ENCODE measurements at regions not wholly inside any gene's neighbourhood (a gene's known extent, or its start where the extent isn't known, plus 50 kb on each side); places are given as distances from the start of the nearest gene placed in this dataset.

- no peak for DNase-seq (ENCODE audit: low read depth in 2 of 3, low spot score in 2 of 3)
Measured at GRCh38 chr6:165091121-165091785, 218.2 kb downstream of the C6orf118 start.

DNA sequence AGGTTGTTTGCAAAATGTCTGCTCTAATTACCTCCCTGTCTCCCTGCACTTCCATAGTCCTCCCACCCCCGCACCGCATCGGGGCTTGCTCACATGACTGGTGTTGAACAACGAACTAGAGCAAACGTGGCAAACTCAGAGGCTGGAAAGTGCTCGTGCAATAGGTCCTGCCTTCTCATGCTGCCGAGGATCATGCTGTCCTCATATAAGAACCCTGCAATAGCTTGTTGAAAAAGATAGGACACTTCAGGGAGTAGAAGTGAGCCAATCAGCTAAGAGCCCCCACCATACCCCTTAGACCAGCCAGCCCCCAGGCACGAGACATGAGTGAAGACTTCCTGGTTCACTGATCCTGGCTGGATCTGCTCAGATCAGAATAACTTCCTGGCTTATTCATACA lies 219.2 kb downstream of the C6orf118 start:
- no peak for DNase-seq (ENCODE audit: low read depth in 2 of 3, low spot score in 2 of 3)

DNA sequence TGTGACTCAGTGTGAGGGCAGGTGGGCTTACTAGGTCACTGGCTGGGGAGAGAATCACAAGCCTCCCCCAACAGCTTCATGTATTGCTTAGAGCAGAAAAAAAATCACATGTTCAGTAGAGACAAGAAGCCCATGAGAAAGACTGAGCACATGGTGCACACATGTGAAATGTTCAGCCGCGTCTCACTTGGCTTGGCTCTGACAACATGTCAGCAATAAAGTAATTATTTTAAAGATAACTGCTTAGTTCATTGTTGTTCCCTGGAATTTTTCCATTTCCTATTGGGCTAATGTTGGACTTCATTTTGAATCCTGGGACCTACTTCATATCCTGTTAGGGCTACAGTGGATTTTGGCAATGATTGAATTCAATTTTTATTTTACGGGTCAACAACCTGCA lies 222.6 kb downstream of the C6orf118 start:
- no peak for DNase-seq (ENCODE audit: low read depth in 2 of 3, low spot score in 2 of 3)

DNA sequence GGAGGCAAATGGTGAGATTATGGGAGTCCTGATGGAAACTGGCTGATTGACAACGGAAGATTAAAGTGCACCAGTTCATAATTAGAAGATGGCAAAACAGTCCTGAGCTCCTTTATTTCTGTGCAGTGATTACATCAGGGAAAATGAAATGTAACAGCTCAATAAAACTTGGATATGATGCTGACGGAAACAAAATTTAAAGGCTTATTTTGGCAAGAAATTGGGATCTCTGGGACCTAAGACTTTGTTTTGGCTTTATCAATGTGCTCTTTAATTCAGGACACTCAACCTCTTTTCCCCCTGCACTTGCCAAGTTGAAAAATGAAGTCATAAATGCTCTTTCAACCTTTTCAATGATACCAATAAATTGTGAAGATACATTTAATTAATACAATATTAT lies 226.8 kb downstream of the C6orf118 start:
- DNase-seq (ENCODE audit: low read depth in 2 of 3, low spot score in 2 of 3): no peak

GRCh38 chr6:165081944-165082532 lies 227.4 kb downstream of the C6orf118 start:
- no peak for DNase-seq (ENCODE audit: low read depth in 2 of 3, low spot score in 2 of 3)

DNA sequence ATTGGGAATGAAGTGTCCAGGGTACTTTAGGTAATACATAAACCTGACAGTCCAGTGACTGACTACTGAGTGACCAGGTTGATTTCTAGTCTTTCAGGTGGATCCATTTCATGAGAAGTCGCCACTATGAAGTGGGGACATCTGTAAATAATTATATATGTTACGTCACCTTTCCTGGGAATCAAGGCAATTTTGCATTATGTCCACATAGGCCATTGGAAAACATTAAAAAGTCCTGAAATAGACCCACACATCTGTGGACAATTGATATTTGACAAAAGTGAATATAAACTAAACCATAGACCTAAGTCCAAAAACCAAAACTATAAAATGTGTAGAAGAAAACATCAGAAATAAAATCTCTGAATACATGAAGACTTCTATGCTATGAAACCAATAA lies 231.5 kb downstream of the C6orf118 start:
- DNase-seq (ENCODE audit: low read depth in 2 of 3, low spot score in 2 of 3): no peak

- DNase-seq (ENCODE audit: low read depth in 2 of 3, low spot score in 2 of 3): no peak
Measured at GRCh38 chr6:165071906-165072305, 237.5 kb downstream of the C6orf118 start.

- no peak for DNase-seq (ENCODE audit: low read depth in 2 of 3, low spot score in 2 of 3)
Measured at GRCh38 chr6:165060720-165061119, 248.7 kb downstream of the C6orf118 start.

GRCh38 chr6:165059032-165059431 lies 250.4 kb downstream of the C6orf118 start:
- no peak for DNase-seq (ENCODE audit: low read depth in 2 of 3, low spot score in 2 of 3)

GRCh38 chr6:165056292-165056691 lies 253.1 kb downstream of the C6orf118 start:
- no peak for DNase-seq (ENCODE audit: low read depth in 2 of 3, low spot score in 2 of 3)

GRCh38 chr6:165055231-165055630 lies 254.2 kb downstream of the C6orf118 start:
- no peak for DNase-seq (ENCODE audit: low read depth in 2 of 3, low spot score in 2 of 3)

DNA sequence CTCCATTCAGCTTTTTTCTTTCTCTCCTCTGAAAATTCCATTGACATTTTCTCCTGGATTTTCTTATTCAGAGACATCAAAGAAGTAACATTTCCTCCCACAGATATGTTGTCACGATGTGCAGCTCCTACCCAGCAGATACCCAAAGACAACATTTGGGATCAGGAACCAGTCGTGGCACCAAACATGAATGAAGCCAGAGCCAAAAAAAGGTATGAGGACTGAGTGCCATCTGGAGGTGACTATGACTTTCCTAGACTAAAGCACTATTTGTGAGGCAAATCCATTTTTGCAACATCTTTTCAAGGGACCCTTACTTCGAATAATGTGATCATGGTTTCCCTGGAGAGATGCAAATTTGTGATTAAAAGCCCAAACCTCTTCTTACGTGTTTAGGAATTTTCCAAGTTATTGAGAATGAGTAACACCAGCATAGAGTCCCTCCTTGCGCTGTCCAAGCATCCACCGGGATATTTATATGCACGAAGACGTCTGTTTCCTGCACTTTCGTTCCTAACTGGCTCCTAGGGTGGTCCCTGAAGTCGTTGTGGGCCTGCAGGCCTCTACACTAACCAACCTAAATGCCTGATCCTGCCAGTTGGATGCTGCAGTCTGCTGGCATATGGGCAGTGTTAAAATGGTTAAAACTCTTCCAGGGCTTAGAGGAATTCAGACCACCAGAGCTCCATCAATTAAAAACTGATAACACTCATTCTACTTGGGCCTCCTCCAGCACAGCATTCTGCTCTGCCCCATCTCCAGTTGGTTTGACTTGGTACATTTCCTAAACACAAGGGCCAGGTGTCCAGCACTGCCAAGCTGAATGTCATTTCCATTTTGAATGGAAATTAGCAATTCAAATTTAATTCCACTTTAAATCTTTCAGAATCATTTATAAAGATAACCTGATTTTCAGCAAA lies 256.6 kb downstream of the C6orf118 start:
- no peak for DNase-seq (ENCODE audit: low read depth in 2 of 3, low spot score in 2 of 3)

GRCh38 chr6:165049362-165049761 lies 260.0 kb downstream of the C6orf118 start:
- no peak for DNase-seq (ENCODE audit: low read depth in 2 of 3, low spot score in 2 of 3)

GRCh38 chr6:165047952-165048351 lies 261.5 kb downstream of the C6orf118 start:
- DNase-seq (ENCODE audit: low read depth in 2 of 3, low spot score in 2 of 3): no peak

DNA sequence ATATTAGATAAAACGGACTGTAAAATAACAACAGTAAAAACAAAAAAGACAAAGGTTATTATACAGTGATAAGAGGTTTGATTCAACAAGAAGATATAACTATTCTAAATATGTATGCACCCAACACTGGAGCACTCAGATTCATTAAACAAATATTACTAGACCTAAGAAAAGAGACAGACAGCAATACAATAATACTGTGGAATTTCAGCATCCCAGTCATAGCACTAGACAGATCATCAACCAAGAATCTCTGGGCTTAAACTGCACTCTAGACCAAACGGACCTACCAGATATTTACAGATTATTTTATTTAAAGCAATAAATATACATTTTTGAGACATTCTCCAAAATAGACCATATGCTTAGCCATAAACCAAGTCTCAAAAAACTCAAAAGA lies 263.8 kb downstream of the C6orf118 start:
- DNase-seq (ENCODE audit: low read depth in 2 of 3, low spot score in 2 of 3): no peak

GRCh38 chr6:165042912-165043311 lies 266.5 kb downstream of the C6orf118 start:
- DNase-seq (ENCODE audit: low read depth in 2 of 3, low spot score in 2 of 3): no peak

GRCh38 chr6:165040440-165040839 lies 269.0 kb downstream of the C6orf118 start:
- DNase-seq (ENCODE audit: low read depth in 2 of 3, low spot score in 2 of 3): no peak

DNA sequence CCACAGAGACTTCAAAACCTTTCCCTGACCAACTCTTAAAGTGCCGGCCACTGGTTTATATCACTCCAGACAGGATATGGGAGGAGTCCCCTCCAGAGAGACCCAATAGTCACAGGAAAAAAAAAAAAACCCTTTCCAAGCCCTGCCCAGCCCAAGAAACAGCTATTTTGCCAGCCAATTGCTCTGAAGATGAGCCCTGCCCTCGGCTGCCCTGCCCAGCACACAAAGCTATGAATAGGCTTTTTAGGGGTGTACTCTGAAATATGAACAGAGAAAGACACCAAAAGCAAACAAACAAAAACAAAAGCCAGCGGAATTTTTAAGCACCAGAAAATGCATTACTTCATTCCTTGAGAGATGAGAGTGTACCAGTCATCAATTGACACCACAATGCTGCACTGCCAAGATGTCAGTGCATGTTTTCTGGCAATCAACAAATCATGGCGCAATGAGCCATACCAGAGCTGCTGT lies 275.1 kb downstream of the C6orf118 start:
- DNase-seq (ENCODE audit: low read depth in 2 of 3, low spot score in 2 of 3): no peak

- DNase-seq (ENCODE audit: low read depth in 2 of 3, low spot score in 2 of 3): no peak
Measured at GRCh38 chr6:165031502-165031901, 277.9 kb downstream of the C6orf118 start.

GRCh38 chr6:165025040-165025439 lies 284.4 kb downstream of the C6orf118 start:
- DNase-seq (ENCODE audit: low read depth in 2 of 3, low spot score in 2 of 3): no peak

DNA sequence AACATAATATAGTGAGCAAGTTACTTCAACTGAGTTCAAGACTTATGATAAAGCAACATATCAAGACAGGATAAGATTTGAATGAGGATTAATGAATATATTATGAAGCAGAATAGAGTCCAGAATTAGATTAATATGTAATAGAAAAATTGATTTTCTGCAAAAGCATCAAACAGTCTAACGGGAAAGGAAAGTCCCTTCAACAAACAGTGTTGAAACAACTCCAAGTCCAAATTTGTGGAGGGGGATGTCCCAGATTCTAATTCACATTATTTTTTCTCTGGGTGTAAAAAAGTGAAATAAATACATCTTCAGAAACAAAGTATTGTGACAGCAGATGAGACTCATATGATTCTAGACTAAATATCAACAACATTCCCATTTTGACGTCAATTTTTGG lies 289.7 kb downstream of the C6orf118 start:
- no peak for DNase-seq (ENCODE audit: low read depth in 2 of 3, low spot score in 2 of 3)

GRCh38 chr6:165015676-165016075 lies 293.7 kb downstream of the C6orf118 start:
- no peak for DNase-seq (ENCODE audit: low read depth in 2 of 3, low spot score in 2 of 3)

All from hematopoietic multipotent progenitor cell (in vitro differentiated cells).